ENCODE measurements at regions not wholly inside any gene's neighbourhood (a gene's known extent, or its start where the extent isn't known, plus 50 kb on each side); places are given as distances from the start of the nearest gene placed in this dataset.

DNA sequence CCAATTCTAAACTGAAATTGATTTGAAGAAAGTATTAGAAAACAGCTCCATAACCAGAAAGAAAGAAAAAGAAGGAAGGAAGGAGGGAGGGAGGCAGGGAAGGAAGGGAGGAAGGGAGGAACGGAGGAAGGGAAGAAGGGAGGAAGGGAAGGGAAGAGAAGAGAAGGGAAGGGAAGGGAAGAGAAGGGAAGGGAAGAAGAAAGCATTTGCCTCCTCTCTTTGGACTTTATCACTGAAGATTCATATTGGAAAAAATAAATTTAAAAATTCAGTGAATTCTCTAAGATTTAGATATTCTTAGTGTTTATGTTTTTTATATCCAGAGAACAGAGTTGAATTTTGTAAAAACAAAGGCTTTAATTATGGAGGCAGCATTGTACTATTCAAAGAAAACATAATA is 68.5 kb upstream of the NXT1 start:
- intact Hi-C loops (cut with micrococcal nuclease), result no loop called here
- Histone ChIP-seq H3K9me3 (ENCODE audit: control insufficient read depth in 2 of 3, low read length in 3 of 3) (no peaks in the 10 kb centered on the region), H3K4me1 (ENCODE audit: control insufficient read depth in 2 of 2, insufficient read depth in 2 of 2, low read length in 2 of 2) (no peaks in the 10 kb centered on the region), H3K27me3 (ENCODE audit: control insufficient read depth in 2 of 2, insufficient read depth in 2 of 2, low read length in 2 of 2) (no peaks in the 10 kb centered on the region), H3K27ac (ENCODE audit: low read depth, low read length) (no peak overlapping the region), H3K4me3 (ENCODE audit: low read length) (no peak overlapping the region), H3K36me3 (ENCODE audit: control insufficient read depth in 2 of 3, insufficient read depth in 3 of 3, low read length in 3 of 3) (no peaks in the 10 kb centered on the region)
- Mint-ChIP-seq H3K36me3 (no peaks in the 10 kb centered on the region), H3K4me3 (no peak overlapping the region), H3K4me1 (peaks cover 0 to 2% (median 0%) of the 10 kb centered on the region in 7 donors), H3K9me3 (no peaks in the 10 kb centered on the region), H3K27me3 (peaks cover 5 to 21% (median 15%) of the 10 kb centered on the region in 5 donors), H3K27ac (no peak overlapping the region)
- CTCF ChIA-PET, result no interaction called here
- no peak for ATAC-seq
- DNase-seq, result no peak
- POLR2A ChIA-PET, result no interaction called here

DNA sequence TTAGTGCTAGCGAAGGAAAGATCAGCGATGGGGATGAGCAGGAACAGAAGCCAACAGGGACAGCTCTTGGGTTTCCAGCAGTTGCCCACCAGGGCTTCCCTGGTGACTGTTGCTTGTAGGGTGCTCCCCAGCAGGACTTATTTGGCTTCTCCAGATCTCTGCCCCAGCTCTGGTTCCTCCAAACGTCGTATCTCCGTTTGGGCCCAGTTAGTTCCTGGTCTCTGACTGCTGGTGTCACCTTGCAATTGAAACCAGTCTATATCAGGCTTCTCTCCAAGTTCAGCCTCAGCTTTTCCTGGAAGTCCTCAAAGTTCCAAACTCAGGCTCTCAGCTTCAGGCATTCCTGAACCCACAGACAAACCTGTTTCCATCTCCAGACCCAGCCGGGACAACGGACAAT is 70.8 kb upstream of the NXT1 start:
- intact Hi-C loops (cut with micrococcal nuclease), result no loop called here
- Histone ChIP-seq H3K27ac (ENCODE audit: low read depth, low read length) (no peak overlapping the region), H3K4me1 (ENCODE audit: control insufficient read depth in 2 of 2, insufficient read depth in 2 of 2, low read length in 2 of 2) (no peaks in the 10 kb centered on the region), H3K36me3 (ENCODE audit: control insufficient read depth in 2 of 3, insufficient read depth in 3 of 3, low read length in 3 of 3) (no peaks in the 10 kb centered on the region), H3K4me3 (ENCODE audit: low read length) (no peak overlapping the region), H3K27me3 (ENCODE audit: control insufficient read depth in 2 of 2, insufficient read depth in 2 of 2, low read length in 2 of 2) (no peaks in the 10 kb centered on the region), H3K9me3 (ENCODE audit: control insufficient read depth in 2 of 3, low read length in 3 of 3) (no peaks in the 10 kb centered on the region)
- ATAC-seq (no peak), DNase-seq (no peak)
- ChIA-PET POLR2A (no interaction called here), CTCF (no interaction called here)
- Mint-ChIP-seq H3K36me3 (no peaks in the 10 kb centered on the region), H3K27me3 (peaks cover 5 to 14% (median 6%) of the 10 kb centered on the region in 5 donors), H3K4me1 (peaks cover 0 to 2% (median 0%) of the 10 kb centered on the region in 7 donors), H3K9me3 (no peaks in the 10 kb centered on the region), H3K27ac (no peak overlapping the region), H3K4me3 (no peak overlapping the region)

DNA sequence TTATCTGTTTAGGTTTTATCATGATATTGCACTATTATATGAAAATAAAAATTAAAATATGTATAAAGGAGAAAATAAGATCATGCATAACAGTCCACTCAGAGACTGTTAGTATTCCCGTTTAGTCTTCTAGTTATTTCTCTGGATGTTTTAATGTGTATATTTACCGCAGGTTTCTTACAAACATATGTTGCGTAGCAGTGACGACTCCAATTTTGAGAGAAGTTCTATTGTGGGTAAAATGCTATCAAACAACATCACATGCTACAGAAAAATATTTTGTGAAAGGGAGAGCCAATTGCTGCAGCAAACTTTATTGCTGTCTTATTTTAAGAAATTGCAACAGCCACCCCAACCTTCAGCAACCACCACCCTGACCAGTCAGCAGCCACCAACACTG is 72.4 kb upstream of the NXT1 start:
- DNase-seq, result no peak
- Mint-ChIP-seq H3K27ac (no peak overlapping the region), H3K36me3 (no peaks in the 10 kb centered on the region), H3K4me3 (no peak overlapping the region), H3K27me3 (peaks cover under 1 to 9% (median 5%) of the 10 kb centered on the region in 5 donors), H3K4me1 (peaks cover 0 to 2% (median 0%) of the 10 kb centered on the region in 7 donors), H3K9me3 (no peaks in the 10 kb centered on the region)
- ChIA-PET CTCF (no interaction called here), POLR2A (no interaction called here)
- H3K36me3 ChIP-seq (ENCODE audit: control insufficient read depth in 2 of 3, insufficient read depth in 3 of 3, low read length in 3 of 3), result no peaks in the 10 kb centered on the region
- intact Hi-C loops (cut with micrococcal nuclease), result no loop called here
- H3K9me3 ChIP-seq (ENCODE audit: control insufficient read depth in 2 of 3, low read length in 3 of 3), result no peaks in the 10 kb centered on the region
- H3K4me3 ChIP-seq (ENCODE audit: low read length), result no peak overlapping the region
- no peaks in the 10 kb centered on the region for H3K27me3 ChIP-seq (ENCODE audit: control insufficient read depth in 2 of 2, insufficient read depth in 2 of 2, low read length in 2 of 2)
- ATAC-seq, result no peak
- H3K27ac ChIP-seq (ENCODE audit: low read depth, low read length), result no peak overlapping the region
- H3K4me1 ChIP-seq (ENCODE audit: control insufficient read depth in 2 of 2, insufficient read depth in 2 of 2, low read length in 2 of 2), result no peaks in the 10 kb centered on the region

DNA sequence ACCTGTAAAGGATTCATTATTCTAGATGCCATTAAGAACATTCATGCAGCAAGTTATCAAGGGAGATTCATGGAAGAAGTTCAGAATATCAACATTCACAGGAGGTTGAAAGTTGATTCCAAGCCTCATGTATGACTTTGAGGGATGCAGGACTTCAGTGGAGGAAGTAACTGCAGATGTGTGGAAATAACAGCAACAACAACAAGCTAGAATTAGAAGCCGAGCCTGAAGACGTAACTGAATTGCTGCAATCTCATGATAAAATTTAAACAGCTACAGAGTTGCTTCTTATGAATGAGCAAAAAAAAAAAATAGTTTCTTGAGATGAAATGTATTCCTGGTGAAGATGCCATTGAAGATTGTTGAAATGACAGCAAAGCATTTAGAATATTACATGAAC is 73.3 kb upstream of the NXT1 start:
- DNase-seq (no peak), ATAC-seq (no peak)
- H3K36me3 Mint-ChIP-seq, result no peaks in the 10 kb centered on the region
- no peak overlapping the region for H3K4me3 Mint-ChIP-seq
- no peak overlapping the region for H3K27ac Mint-ChIP-seq
- H3K9me3 Mint-ChIP-seq, result no peaks in the 10 kb centered on the region
- Histone ChIP-seq H3K9me3 (ENCODE audit: control insufficient read depth in 2 of 3, low read length in 3 of 3) (no peaks in the 10 kb centered on the region), H3K36me3 (ENCODE audit: control insufficient read depth in 2 of 3, insufficient read depth in 3 of 3, low read length in 3 of 3) (no peaks in the 10 kb centered on the region), H3K27ac (ENCODE audit: low read depth, low read length) (no peak overlapping the region), H3K27me3 (ENCODE audit: control insufficient read depth in 2 of 2, insufficient read depth in 2 of 2, low read length in 2 of 2) (no peaks in the 10 kb centered on the region), H3K4me1 (ENCODE audit: control insufficient read depth in 2 of 2, insufficient read depth in 2 of 2, low read length in 2 of 2) (no peaks in the 10 kb centered on the region), H3K4me3 (ENCODE audit: low read length) (no peak overlapping the region)
- CTCF ChIA-PET, result no interaction called here
- POLR2A ChIA-PET, result no interaction called here
- no peaks in the 10 kb centered on the region for H3K4me1 Mint-ChIP-seq
- intact Hi-C loops (cut with micrococcal nuclease), result no loop called here
- H3K27me3 Mint-ChIP-seq, result peaks cover 3 to 5% (median 4%) of the 10 kb centered on the region in 5 donors

DNA sequence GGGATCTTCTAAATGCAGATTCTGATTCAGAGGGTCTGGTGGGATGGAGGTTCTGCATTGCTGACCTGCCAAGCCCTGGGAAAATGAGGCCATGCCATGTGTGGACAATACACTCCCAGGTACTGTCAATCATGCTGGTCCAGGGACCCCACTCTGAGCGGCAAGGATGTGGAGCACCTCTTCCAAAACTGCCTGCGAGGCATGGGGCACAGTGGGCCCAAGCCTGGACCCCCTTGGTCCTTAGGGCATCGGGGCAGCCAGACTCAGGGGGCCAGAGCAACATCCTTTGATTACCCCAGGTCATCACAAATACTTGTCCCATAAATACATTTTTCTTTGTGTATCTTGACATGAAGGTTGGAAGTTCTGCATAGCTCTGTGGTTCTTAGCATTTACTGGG is 76.8 kb upstream of the NXT1 start:
- Mint-ChIP-seq H3K27me3 (peaks cover 0 to 13% (median 3%) of the 10 kb centered on the region in 5 donors), H3K9me3 (peaks cover 0 to 11% (median 4%) of the 10 kb centered on the region in 11 donors), H3K27ac (no peak overlapping the region), H3K4me3 (no peak overlapping the region), H3K4me1 (no peaks in the 10 kb centered on the region), H3K36me3 (no peaks in the 10 kb centered on the region)
- DNase-seq, result no peak
- Histone ChIP-seq H3K27me3 (ENCODE audit: control insufficient read depth in 2 of 2, insufficient read depth in 2 of 2, low read length in 2 of 2) (no peaks in the 10 kb centered on the region), H3K9me3 (ENCODE audit: control insufficient read depth in 2 of 3, low read length in 3 of 3) (peaks cover 0 to under 1% (median 0%) of the 10 kb centered on the region in 3 experiments), H3K4me3 (ENCODE audit: low read length) (no peak overlapping the region), H3K36me3 (ENCODE audit: control insufficient read depth in 2 of 3, insufficient read depth in 3 of 3, low read length in 3 of 3) (no peaks in the 10 kb centered on the region), H3K4me1 (ENCODE audit: control insufficient read depth in 2 of 2, insufficient read depth in 2 of 2, low read length in 2 of 2) (no peaks in the 10 kb centered on the region), H3K27ac (ENCODE audit: low read depth, low read length) (no peak overlapping the region)
- no peak for ATAC-seq
- ChIA-PET CTCF (no interaction called here), POLR2A (no interaction called here)
- intact Hi-C loops (cut with micrococcal nuclease), result no loop called here

DNA sequence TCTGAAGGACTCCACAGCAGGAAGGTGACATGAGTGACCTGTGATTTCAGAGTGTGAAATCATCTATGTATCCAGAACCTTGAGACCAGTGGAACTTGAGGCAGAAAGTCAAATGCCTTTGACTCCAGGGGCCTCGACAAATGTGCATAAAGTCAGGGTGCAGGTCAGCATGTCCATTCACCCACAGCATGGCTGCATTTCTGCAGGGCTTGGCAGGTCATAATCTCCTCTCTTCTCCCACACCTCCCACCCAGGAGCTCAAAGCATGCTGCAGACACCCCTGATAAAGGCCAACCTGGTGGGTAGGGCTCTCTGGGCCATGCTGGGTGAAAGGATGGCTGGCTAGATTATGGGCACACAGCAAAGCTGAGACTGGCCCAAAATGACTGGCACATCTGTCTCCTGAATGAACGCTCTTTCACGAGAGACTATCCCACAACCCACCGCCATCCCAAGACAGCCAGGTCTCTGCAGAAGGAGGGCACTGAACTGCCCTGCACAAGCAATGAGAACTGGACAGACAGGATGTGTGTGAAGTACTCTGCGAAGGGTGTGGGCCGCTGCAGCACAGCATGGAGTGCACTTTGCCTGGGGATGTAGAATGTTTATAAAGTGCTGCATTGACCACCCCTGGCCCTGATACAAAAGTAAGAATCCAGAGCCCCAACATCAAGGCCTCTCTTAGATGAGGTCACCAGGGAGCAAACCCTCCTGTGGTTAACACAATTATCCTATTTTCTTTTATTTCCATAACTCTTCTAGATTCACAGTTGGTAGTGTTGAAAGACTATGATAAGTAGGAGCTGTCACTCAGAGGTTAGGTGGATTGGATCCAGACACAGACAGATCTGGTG is 78.2 kb upstream of the NXT1 start:
- H3K27ac ChIP-seq (ENCODE audit: low read depth, low read length), result no peak overlapping the region
- Mint-ChIP-seq H3K4me3 (no peak overlapping the region), H3K36me3 (no peaks in the 10 kb centered on the region), H3K9me3 (peaks cover 0 to 18% (median 8%) of the 10 kb centered on the region in 11 donors), H3K4me1 (no peaks in the 10 kb centered on the region), H3K27ac (no peak overlapping the region), H3K27me3 (peaks cover 0 to 13% (median 3%) of the 10 kb centered on the region in 5 donors)
- ChIA-PET POLR2A (no interaction called here), CTCF (no interaction called here)
- intact Hi-C loops (cut with micrococcal nuclease), result no loop called here
- ATAC-seq (no peak), DNase-seq (no peak)
- H3K9me3 ChIP-seq (ENCODE audit: control insufficient read depth in 2 of 3, low read length in 3 of 3), result peaks cover 0 to 8% (median 0%) of the 10 kb centered on the region in 3 experiments
- no peaks in the 10 kb centered on the region for H3K27me3 ChIP-seq (ENCODE audit: control insufficient read depth in 2 of 2, insufficient read depth in 2 of 2, low read length in 2 of 2)
- no peaks in the 10 kb centered on the region for H3K36me3 ChIP-seq (ENCODE audit: control insufficient read depth in 2 of 3, insufficient read depth in 3 of 3, low read length in 3 of 3)
- no peaks in the 10 kb centered on the region for H3K4me1 ChIP-seq (ENCODE audit: control insufficient read depth in 2 of 2, insufficient read depth in 2 of 2, low read length in 2 of 2)
- no peak overlapping the region for H3K4me3 ChIP-seq (ENCODE audit: low read length)

DNA sequence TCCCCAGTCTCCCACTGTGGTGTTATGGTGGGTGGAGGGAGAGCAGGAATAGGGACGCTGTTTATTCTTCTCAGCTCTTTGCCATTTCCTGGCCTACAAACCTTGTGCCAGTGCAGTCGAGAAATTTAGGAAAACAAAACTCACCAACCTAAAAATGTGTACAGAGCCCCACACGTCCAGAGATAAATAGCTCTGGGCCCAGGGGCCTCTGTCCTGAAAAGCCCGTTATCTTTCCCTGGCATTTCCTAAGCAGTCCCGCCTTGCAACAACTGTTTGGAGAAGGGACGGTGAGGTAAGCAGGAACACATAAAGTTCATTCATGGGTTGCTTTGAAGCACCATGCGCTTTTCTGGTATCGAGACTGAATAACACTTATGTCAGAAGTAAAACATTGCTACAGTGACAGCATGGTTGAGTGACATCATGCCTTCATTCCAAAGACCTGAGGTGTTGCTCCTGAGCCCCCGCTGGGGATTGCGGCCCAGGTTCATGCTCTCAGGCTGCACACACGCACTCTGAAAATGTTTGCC is 80.1 kb upstream of the NXT1 start:
- ATAC-seq, result no peak
- Histone ChIP-seq H3K27me3 (ENCODE audit: control insufficient read depth in 2 of 2, insufficient read depth in 2 of 2, low read length in 2 of 2) (no peaks in the 10 kb centered on the region), H3K27ac (ENCODE audit: low read depth, low read length) (no peak overlapping the region), H3K4me1 (ENCODE audit: control insufficient read depth in 2 of 2, insufficient read depth in 2 of 2, low read length in 2 of 2) (no peaks in the 10 kb centered on the region), H3K4me3 (ENCODE audit: low read length) (no peak overlapping the region), H3K36me3 (ENCODE audit: control insufficient read depth in 2 of 3, insufficient read depth in 3 of 3, low read length in 3 of 3) (no peaks in the 10 kb centered on the region), H3K9me3 (ENCODE audit: control insufficient read depth in 2 of 3, low read length in 3 of 3) (peaks cover 0 to 8% (median 0%) of the 10 kb centered on the region in 3 experiments)
- Mint-ChIP-seq H3K4me1 (no peaks in the 10 kb centered on the region), H3K27ac (no peak overlapping the region), H3K27me3 (peaks cover 0 to 13% (median 3%) of the 10 kb centered on the region in 5 donors), H3K9me3 (peaks cover 0 to 18% (median 8%) of the 10 kb centered on the region in 11 donors), H3K36me3 (no peaks in the 10 kb centered on the region), H3K4me3 (no peak overlapping the region)
- ChIA-PET CTCF (no interaction called here), POLR2A (no interaction called here)
- intact Hi-C loops (cut with micrococcal nuclease), result no loop called here
- DNase-seq, result no peak
